ENCODE measurements at regions not wholly inside any gene's neighbourhood (a gene's known extent, or its start where the extent isn't known, plus 50 kb on each side); places are given as distances from the start of the nearest gene placed in this dataset.
"Not testable (repeated sequence)": the region's sequence is repeated elsewhere in the genome, so short reads cannot be mapped to it uniquely, and the experiment has no call there.

- Mint-ChIP-seq H3K27me3 (ENCODE audit: low read depth) (peaks cover 11% of the 10 kb centered on the region), H3K4me1 (no peaks in the 10 kb centered on the region), H3K27ac (no peak overlapping the region), H3K4me3 (no peak overlapping the region), H3K9me3 (peaks cover 2% of the 10 kb centered on the region), H3K36me3 (ENCODE audit: low read depth) (no peaks in the 10 kb centered on the region)
- TF ChIP-seq CTCF (IDR thresholded peaks at IDR 0.05; ENCODE audit: unreplicated experiment in 3 of 3) = no peak
These were observed 70.5 kb downstream of the COPRS start for GRCh38 chr17:31788571-31788946.

GRCh38 chr17:31787857-31788570 lies 71.0 kb downstream of the COPRS start:
- peaks cover 9% of the 10 kb centered on the region for H3K27me3 Mint-ChIP-seq (ENCODE audit: low read depth)
- H3K9me3 Mint-ChIP-seq = peaks cover 7% of the 10 kb centered on the region
- H3K27ac Mint-ChIP-seq = no peak overlapping the region
- TF ChIP-seq CTCF (IDR thresholded peaks at IDR 0.05; ENCODE audit: unreplicated experiment in 3 of 3) = no peak
- H3K36me3 Mint-ChIP-seq (ENCODE audit: low read depth) = no peaks in the 10 kb centered on the region
- H3K4me3 Mint-ChIP-seq = no peak overlapping the region
- no peaks in the 10 kb centered on the region for H3K4me1 Mint-ChIP-seq

- peaks cover 9% of the 10 kb centered on the region for H3K9me3 Mint-ChIP-seq
- no peaks in the 10 kb centered on the region for H3K4me1 Mint-ChIP-seq
- peaks cover 5% of the 10 kb centered on the region for H3K27me3 Mint-ChIP-seq (ENCODE audit: low read depth)
- no peak overlapping the region for H3K4me3 Mint-ChIP-seq
- TF ChIP-seq CTCF (IDR thresholded peaks at IDR 0.05; ENCODE audit: unreplicated experiment in 3 of 3) = no peak
- no peaks in the 10 kb centered on the region for H3K36me3 Mint-ChIP-seq (ENCODE audit: low read depth)
- no peak overlapping the region for H3K27ac Mint-ChIP-seq
These were observed 72.1 kb downstream of the COPRS start for GRCh38 chr17:31786796-31787481.

- Mint-ChIP-seq H3K27me3 (ENCODE audit: low read depth) (peaks cover 4% of the 10 kb centered on the region), H3K27ac (no peak overlapping the region)
- no peak for TF ChIP-seq CTCF (IDR thresholded peaks at IDR 0.05; ENCODE audit: unreplicated experiment in 3 of 3)
These were observed 78.6 kb downstream of the COPRS start for GRCh38 chr17:31780483-31780882.

GRCh38 chr17:31778523-31778922 lies 80.5 kb downstream of the COPRS start:
- Mint-ChIP-seq H3K4me3 (no peak overlapping the region), H3K36me3 (ENCODE audit: low read depth) (no peaks in the 10 kb centered on the region), H3K4me1 (no peaks in the 10 kb centered on the region), H3K27ac (no peak overlapping the region), H3K27me3 (ENCODE audit: low read depth) (peaks cover 4% of the 10 kb centered on the region), H3K9me3 (peaks cover 14% of the 10 kb centered on the region)
- TF ChIP-seq CTCF (IDR thresholded peaks at IDR 0.05; ENCODE audit: unreplicated experiment in 3 of 3) = no peak

More at GRCh38 chr17:31780483-31780882, 78.6 kb downstream of the COPRS start:
- no peak overlapping the region for H3K4me3 Mint-ChIP-seq
- peaks cover 14% of the 10 kb centered on the region for H3K9me3 Mint-ChIP-seq
- H3K4me1 Mint-ChIP-seq = no peaks in the 10 kb centered on the region
- H3K36me3 Mint-ChIP-seq (ENCODE audit: low read depth) = no peaks in the 10 kb centered on the region

GRCh38 chr17:31771328-31771727 lies 87.7 kb downstream of the COPRS start:
- H3K4me3 Mint-ChIP-seq, H3K9me3 Mint-ChIP-seq: not testable (repeated sequence)

GRCh38 chr17:31770501-31770900 lies 88.5 kb downstream of the COPRS start:
- not testable (repeated sequence) for H3K36me3 Mint-ChIP-seq (ENCODE audit: low read depth); H3K4me1 Mint-ChIP-seq; H3K4me3 Mint-ChIP-seq; H3K27ac Mint-ChIP-seq; H3K27me3 Mint-ChIP-seq (ENCODE audit: low read depth); H3K9me3 Mint-ChIP-seq

More at GRCh38 chr17:31771328-31771727, 87.7 kb downstream of the COPRS start:
- not testable (repeated sequence) for H3K4me1 Mint-ChIP-seq; H3K36me3 Mint-ChIP-seq (ENCODE audit: low read depth); H3K27me3 Mint-ChIP-seq (ENCODE audit: low read depth); H3K27ac Mint-ChIP-seq

- H3K27ac Mint-ChIP-seq; H3K4me3 Mint-ChIP-seq; H3K9me3 Mint-ChIP-seq; H3K36me3 Mint-ChIP-seq (ENCODE audit: low read depth); H3K4me1 Mint-ChIP-seq: not testable (repeated sequence)
- H3K27me3 Mint-ChIP-seq (ENCODE audit: low read depth) = peaks cover 24% of the 10 kb centered on the region
These were observed 97.1 kb downstream of the COPRS start for GRCh38 chr17:31761836-31762510.

All from nephron (organoid).